Lower leg skin (tissue), 3 donors: ENCODE measurements at regions not wholly inside any gene's neighbourhood (a gene's known extent, or its start where the extent isn't known, plus 50 kb on each side); places are given as distances from the start of the nearest gene placed in this dataset.

Experiments
- POLR2A ChIP-seq, 2 donors: fragments of 450-650 bp; IDR thresholded peaks; one replicate each; pipeline ENCODE4 v1.6.1; 2016 to 2017; ENCODE audit warnings: antibody characterized with exemption in 2 of 2, mild to moderate bottlenecking in 1 of 2, moderate library complexity in 1 of 2
- TF ChIP-seq, protein P1 (sequence below), 3 donors: fragments of 450-650 bp; IDR thresholded peaks; one replicate each; pipeline ENCODE4 v1.5.1; 2016; ENCODE audit warnings: antibody characterized with exemption in 3 of 3, mild to moderate bottlenecking in 3 of 3, moderate library complexity in 2 of 3

DNA sequence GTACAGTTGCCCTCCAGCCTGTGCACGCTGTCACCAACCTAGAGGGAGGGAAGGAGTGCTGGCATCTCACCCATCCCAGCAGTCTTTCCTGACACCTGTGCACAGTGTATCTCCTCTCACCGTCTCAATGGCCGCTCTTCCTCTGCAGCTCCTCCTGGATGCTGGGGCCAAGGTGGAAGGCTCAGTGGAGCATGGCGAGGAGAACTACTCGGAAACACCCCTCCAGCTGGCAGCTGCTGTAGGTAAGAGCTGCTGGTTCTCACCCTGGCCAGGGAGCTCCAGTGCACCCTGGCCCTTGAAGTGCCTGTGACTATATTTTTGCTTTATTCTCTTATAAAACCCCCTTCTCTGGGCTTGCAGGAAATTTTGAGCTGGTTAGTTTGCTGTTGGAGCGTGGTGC lies 68.7 kb upstream of the PWP1 start:
- no peak for TF ChIP-seq POLR2A (IDR thresholded peaks at IDR 0.05)
- TF ChIP-seq, protein P1, sequence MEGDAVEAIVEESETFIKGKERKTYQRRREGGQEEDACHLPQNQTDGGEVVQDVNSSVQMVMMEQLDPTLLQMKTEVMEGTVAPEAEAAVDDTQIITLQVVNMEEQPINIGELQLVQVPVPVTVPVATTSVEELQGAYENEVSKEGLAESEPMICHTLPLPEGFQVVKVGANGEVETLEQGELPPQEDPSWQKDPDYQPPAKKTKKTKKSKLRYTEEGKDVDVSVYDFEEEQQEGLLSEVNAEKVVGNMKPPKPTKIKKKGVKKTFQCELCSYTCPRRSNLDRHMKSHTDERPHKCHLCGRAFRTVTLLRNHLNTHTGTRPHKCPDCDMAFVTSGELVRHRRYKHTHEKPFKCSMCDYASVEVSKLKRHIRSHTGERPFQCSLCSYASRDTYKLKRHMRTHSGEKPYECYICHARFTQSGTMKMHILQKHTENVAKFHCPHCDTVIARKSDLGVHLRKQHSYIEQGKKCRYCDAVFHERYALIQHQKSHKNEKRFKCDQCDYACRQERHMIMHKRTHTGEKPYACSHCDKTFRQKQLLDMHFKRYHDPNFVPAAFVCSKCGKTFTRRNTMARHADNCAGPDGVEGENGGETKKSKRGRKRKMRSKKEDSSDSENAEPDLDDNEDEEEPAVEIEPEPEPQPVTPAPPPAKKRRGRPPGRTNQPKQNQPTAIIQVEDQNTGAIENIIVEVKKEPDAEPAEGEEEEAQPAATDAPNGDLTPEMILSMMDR (IDR thresholded peaks at IDR 0.05): no peak
